ENCODE measurements at regions not wholly inside any gene's neighbourhood (a gene's known extent, or its start where the extent isn't known, plus 50 kb on each side); places are given as distances from the start of the nearest gene placed in this dataset.

GRCh38 chr5:98060148-98060547 lies 713.3 kb upstream of the RGMB start:
- ChIA-PET CTCF (no interaction called here), POLR2A (no interaction called here)
- no peak for DNase-seq (ENCODE audit: low read depth, low spot score)
- Histone ChIP-seq H3K27ac (ENCODE audit: low read length) (no peak overlapping the region), H3K9me3 (ENCODE audit: control insufficient read depth, insufficient read depth, low read depth, low read length) (no peaks in the 10 kb centered on the region), H3K4me1 (ENCODE audit: control insufficient read depth, insufficient read depth, low read length) (no peaks in the 10 kb centered on the region), H3K27me3 (ENCODE audit: control insufficient read depth, insufficient read depth, low read length) (no peaks in the 10 kb centered on the region), H3K36me3 (ENCODE audit: control insufficient read depth, insufficient read depth, low read length) (no peaks in the 10 kb centered on the region), H3K4me3 (ENCODE audit: low read depth in 2 of 2, low read length in 2 of 2) (no peak overlapping the region)
- no TSS peak for BruUV-seq (replicated peaks)
- TF ChIP-seq TCF7L2 (IDR thresholded peaks at IDR 0.05; ENCODE audit: low read depth, low read length) (no peak), SIN3A (IDR thresholded peaks at IDR 0.05; ENCODE audit: borderline replicate concordance, insufficient read depth, low read depth, low read length) (no peak), CTCF (IDR thresholded peaks at IDR 0.05) (no peak), POLR2AphosphoS5 (IDR thresholded peaks at IDR 0.05; ENCODE audit: low read depth, low read length) (no peak), REST (IDR thresholded peaks at IDR 0.05; ENCODE audit: insufficient read depth in 1 of 2, low read depth in 2 of 2, low read length in 1 of 2) (no peak)
- intact Hi-C loops (cut with micrococcal nuclease; ENCODE audit: unreplicated experiment): no loop called here
- in situ Hi-C loops (cut with HindIII; ENCODE audit: low pct_unique_long_range_greater_than_20kb, low sequenced_read_pairs): no loop called here
- ATAC-seq: no peak

GRCh38 chr5:98064118-98064685 lies 709.3 kb upstream of the RGMB start:
- DNase-seq (ENCODE audit: low read depth, low spot score): no peak
- Histone ChIP-seq H3K4me3 (ENCODE audit: low read depth in 2 of 2, low read length in 2 of 2) (no peak overlapping the region), H3K4me1 (ENCODE audit: control insufficient read depth, insufficient read depth, low read length) (no peaks in the 10 kb centered on the region), H3K9me3 (ENCODE audit: control insufficient read depth, insufficient read depth, low read depth, low read length) (no peaks in the 10 kb centered on the region), H3K36me3 (ENCODE audit: control insufficient read depth, insufficient read depth, low read length) (no peaks in the 10 kb centered on the region), H3K27me3 (ENCODE audit: control insufficient read depth, insufficient read depth, low read length) (no peaks in the 10 kb centered on the region), H3K27ac (ENCODE audit: low read length) (no peak overlapping the region)
- BruUV-seq (replicated peaks): no TSS peak
- in situ Hi-C loops (cut with HindIII; ENCODE audit: low pct_unique_long_range_greater_than_20kb, low sequenced_read_pairs) (no loop called here), intact Hi-C loops (cut with micrococcal nuclease; ENCODE audit: unreplicated experiment) (no loop called here)
- no peak for ATAC-seq
- TF ChIP-seq TCF7L2 (IDR thresholded peaks at IDR 0.05; ENCODE audit: low read depth, low read length) (no peak), REST (IDR thresholded peaks at IDR 0.05; ENCODE audit: insufficient read depth in 1 of 2, low read depth in 2 of 2, low read length in 1 of 2) (no peak), SIN3A (IDR thresholded peaks at IDR 0.05; ENCODE audit: borderline replicate concordance, insufficient read depth, low read depth, low read length) (no peak), POLR2AphosphoS5 (IDR thresholded peaks at IDR 0.05; ENCODE audit: low read depth, low read length) (no peak), CTCF (IDR thresholded peaks at IDR 0.05) (no peak)
- ChIA-PET CTCF (no interaction called here), POLR2A (no interaction called here)
